ENCODE measurements at regions not wholly inside any gene's neighbourhood (a gene's known extent, or its start where the extent isn't known, plus 50 kb on each side); places are given as distances from the start of the nearest gene placed in this dataset.

- FAIRE-seq: no peak
These were observed 65.3 kb upstream of the IL12A start for GRCh38 chr3:159923336-159923735.

DNA sequence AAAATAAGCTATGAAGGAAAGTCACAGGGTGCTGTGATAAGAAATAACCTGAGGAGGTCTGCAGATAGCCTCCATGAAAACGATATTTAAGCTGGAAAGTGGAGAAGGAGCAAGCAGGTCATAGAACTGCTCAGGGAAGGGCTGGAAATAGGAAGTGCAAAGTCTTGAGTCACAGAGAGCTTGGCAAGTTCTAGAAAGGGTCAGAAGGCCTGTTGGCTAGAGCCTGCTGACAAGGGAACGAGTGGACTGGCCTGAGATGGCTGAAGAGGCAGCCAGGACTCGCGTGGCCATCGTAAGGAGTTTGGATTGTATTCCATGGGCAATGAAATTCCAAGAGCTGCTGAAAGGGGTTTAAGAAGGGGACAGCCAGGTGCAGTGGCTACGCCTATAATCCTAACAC, 64.7 kb upstream of the IL12A start:
- FAIRE-seq: no peak
- TF ChIP-seq POLR2A (IDR thresholded peaks at IDR 0.05; ENCODE audit: low read depth, low read length): no peak
- no peak for TF ChIP-seq POLR2AphosphoS5 (IDR thresholded peaks at IDR 0.05; ENCODE audit: low read depth, low read length)
- TF ChIP-seq TAF1 (IDR thresholded peaks at IDR 0.05; ENCODE audit: borderline replicate concordance, low read depth, low read length): no peak
- DNase-seq (ENCODE audit: insufficient read length): no peak

More at GRCh38 chr3:159923336-159923735, 65.3 kb upstream of the IL12A start:
- TF ChIP-seq POLR2AphosphoS5 (IDR thresholded peaks at IDR 0.05; ENCODE audit: low read depth, low read length) (no peak), TAF1 (IDR thresholded peaks at IDR 0.05; ENCODE audit: borderline replicate concordance, low read depth, low read length) (no peak), POLR2A (IDR thresholded peaks at IDR 0.05; ENCODE audit: low read depth, low read length) (no peak)
- no peak for DNase-seq (ENCODE audit: insufficient read length)

GRCh38 chr3:159924411-159924810, 64.2 kb upstream of the IL12A start:
- DNase-seq (ENCODE audit: insufficient read length) (no peak), FAIRE-seq (no peak)
- TF ChIP-seq TAF1 (IDR thresholded peaks at IDR 0.05; ENCODE audit: borderline replicate concordance, low read depth, low read length) (no peak), POLR2AphosphoS5 (IDR thresholded peaks at IDR 0.05; ENCODE audit: low read depth, low read length) (no peak), POLR2A (IDR thresholded peaks at IDR 0.05; ENCODE audit: low read depth, low read length) (no peak)

GRCh38 chr3:159925248-159925647, 63.4 kb upstream of the IL12A start:
- DNase-seq (ENCODE audit: insufficient read length): no peak
- TF ChIP-seq POLR2AphosphoS5 (IDR thresholded peaks at IDR 0.05; ENCODE audit: low read depth, low read length) (no peak), TAF1 (IDR thresholded peaks at IDR 0.05; ENCODE audit: borderline replicate concordance, low read depth, low read length) (no peak), POLR2A (IDR thresholded peaks at IDR 0.05; ENCODE audit: low read depth, low read length) (no peak)
- no peak for FAIRE-seq

DNA sequence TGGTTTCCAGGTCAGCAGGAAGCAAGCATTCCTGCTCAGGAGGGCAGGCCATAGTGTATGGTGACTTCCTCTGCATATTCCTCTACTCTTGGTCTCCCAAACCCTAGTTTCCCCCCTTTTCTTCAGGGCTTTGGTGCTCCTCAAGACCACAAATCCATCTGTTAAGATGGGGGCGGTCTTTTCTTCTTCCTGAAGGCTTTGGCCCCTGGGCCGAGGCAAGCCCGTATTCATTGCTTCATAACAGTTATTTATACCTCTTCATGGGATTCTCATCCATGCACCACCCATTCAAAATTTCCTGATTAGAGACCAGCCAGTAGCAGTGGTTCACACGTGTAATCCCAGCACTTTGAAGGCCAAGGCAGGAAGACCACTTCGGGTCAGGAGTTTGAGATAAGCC, 62.1 kb upstream of the IL12A start:
- no peak for DNase-seq (ENCODE audit: insufficient read length)
- TF ChIP-seq POLR2A (IDR thresholded peaks at IDR 0.05; ENCODE audit: low read depth, low read length) (no peak), TAF1 (IDR thresholded peaks at IDR 0.05; ENCODE audit: borderline replicate concordance, low read depth, low read length) (no peak), POLR2AphosphoS5 (IDR thresholded peaks at IDR 0.05; ENCODE audit: low read depth, low read length) (no peak)
- no peak for FAIRE-seq

GRCh38 chr3:159928071-159928491, 60.6 kb upstream of the IL12A start:
- TF ChIP-seq POLR2AphosphoS5 (IDR thresholded peaks at IDR 0.05; ENCODE audit: low read depth, low read length): no peak
- TF ChIP-seq POLR2A (IDR thresholded peaks at IDR 0.05; ENCODE audit: low read depth, low read length): no peak
- TF ChIP-seq TAF1 (IDR thresholded peaks at IDR 0.05; ENCODE audit: borderline replicate concordance, low read depth, low read length): no peak
- FAIRE-seq (no peak), DNase-seq (ENCODE audit: insufficient read length) (no peak)

GRCh38 chr3:159928666-159929065, 60.0 kb upstream of the IL12A start:
- TF ChIP-seq POLR2A (IDR thresholded peaks at IDR 0.05; ENCODE audit: low read depth, low read length) (no peak), POLR2AphosphoS5 (IDR thresholded peaks at IDR 0.05; ENCODE audit: low read depth, low read length) (no peak), TAF1 (IDR thresholded peaks at IDR 0.05; ENCODE audit: borderline replicate concordance, low read depth, low read length) (no peak)
- no peak for FAIRE-seq
- DNase-seq (ENCODE audit: insufficient read length): no peak

- DNase-seq (ENCODE audit: insufficient read length) (no peak), FAIRE-seq (no peak)
- no peak for TF ChIP-seq TAF1 (IDR thresholded peaks at IDR 0.05; ENCODE audit: borderline replicate concordance, low read depth, low read length)
- no peak for TF ChIP-seq POLR2A (IDR thresholded peaks at IDR 0.05; ENCODE audit: low read depth, low read length)
- TF ChIP-seq POLR2AphosphoS5 (IDR thresholded peaks at IDR 0.05; ENCODE audit: low read depth, low read length): no peak
These were observed 59.2 kb upstream of the IL12A start for GRCh38 chr3:159929171-159930141.

DNA sequence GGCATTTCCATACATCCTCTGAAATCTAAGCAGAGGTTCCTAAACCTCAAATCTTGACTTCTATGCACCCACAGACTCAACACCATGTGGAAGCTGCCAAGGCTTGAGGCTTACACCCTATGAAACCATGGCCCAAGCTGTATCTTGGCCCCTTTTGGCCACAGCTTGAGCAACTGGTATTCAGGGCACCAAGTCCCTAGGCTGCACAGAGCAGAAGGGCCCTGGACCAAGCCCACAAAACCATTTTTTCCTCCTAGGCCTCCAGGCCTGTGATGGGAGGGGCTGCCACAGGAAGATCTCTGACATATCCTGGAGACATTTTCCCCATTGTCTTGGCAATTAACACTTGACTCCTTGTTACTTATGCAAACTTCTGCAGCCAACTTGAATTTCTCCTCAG, 54.4 kb upstream of the IL12A start:
- FAIRE-seq: no peak
- no peak for DNase-seq (ENCODE audit: insufficient read length)

GRCh38 chr3:159936541-159936940, 52.1 kb upstream of the IL12A start:
- DNase-seq (ENCODE audit: insufficient read length) (no peak), FAIRE-seq (no peak)
- TF ChIP-seq TAF1 (IDR thresholded peaks at IDR 0.05; ENCODE audit: borderline replicate concordance, low read depth, low read length): no peak
- TF ChIP-seq POLR2AphosphoS5 (IDR thresholded peaks at IDR 0.05; ENCODE audit: low read depth, low read length): no peak
- no peak for TF ChIP-seq POLR2A (IDR thresholded peaks at IDR 0.05; ENCODE audit: low read depth, low read length)

More for the DNA sequence above, 54.4 kb upstream of the IL12A start:
- TF ChIP-seq POLR2AphosphoS5 (IDR thresholded peaks at IDR 0.05; ENCODE audit: low read depth, low read length) (no peak), POLR2A (IDR thresholded peaks at IDR 0.05; ENCODE audit: low read depth, low read length) (no peak), TAF1 (IDR thresholded peaks at IDR 0.05; ENCODE audit: borderline replicate concordance, low read depth, low read length) (no peak)

- FAIRE-seq: no peak
- TF ChIP-seq POLR2A (IDR thresholded peaks at IDR 0.05; ENCODE audit: low read depth, low read length): no peak
- no peak for TF ChIP-seq POLR2AphosphoS5 (IDR thresholded peaks at IDR 0.05; ENCODE audit: low read depth, low read length)
- no peak for DNase-seq (ENCODE audit: insufficient read length)
These were observed 51.0 kb upstream of the IL12A start for GRCh38 chr3:159937561-159938166.

DNA sequence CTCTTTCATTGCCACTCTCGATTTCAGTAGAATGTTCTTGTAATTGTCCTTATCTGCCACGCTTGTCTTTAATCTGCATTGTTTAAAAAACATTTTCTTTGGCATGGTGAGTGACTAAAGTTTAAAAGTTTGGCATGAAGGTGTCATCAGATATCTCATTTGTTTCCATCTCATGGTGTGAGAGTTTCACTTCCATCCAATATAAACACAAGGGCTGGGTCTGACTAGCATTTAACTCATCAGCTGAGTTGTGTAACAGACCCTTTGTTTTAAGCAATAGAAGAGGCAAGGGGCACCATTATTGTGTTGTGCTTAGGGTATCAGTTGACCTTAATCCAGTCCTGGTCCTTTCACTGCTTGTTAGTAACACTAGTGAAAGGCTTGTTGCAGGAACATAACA, 49.9 kb upstream of the IL12A start:
- no peak for TF ChIP-seq POLR2AphosphoS5 (IDR thresholded peaks at IDR 0.05; ENCODE audit: low read depth, low read length)
- TF ChIP-seq POLR2A (IDR thresholded peaks at IDR 0.05; ENCODE audit: low read depth, low read length): no peak
- TF ChIP-seq TAF1 (IDR thresholded peaks at IDR 0.05; ENCODE audit: borderline replicate concordance, low read depth, low read length): no peak
- DNase-seq (ENCODE audit: insufficient read length) (no peak), FAIRE-seq (no peak)

Measured in GM12892 (cell line).